ENCODE measurements at regions not wholly inside any gene's neighbourhood (a gene's known extent, or its start where the extent isn't known, plus 50 kb on each side); places are given as distances from the start of the nearest gene placed in this dataset.

DNA sequence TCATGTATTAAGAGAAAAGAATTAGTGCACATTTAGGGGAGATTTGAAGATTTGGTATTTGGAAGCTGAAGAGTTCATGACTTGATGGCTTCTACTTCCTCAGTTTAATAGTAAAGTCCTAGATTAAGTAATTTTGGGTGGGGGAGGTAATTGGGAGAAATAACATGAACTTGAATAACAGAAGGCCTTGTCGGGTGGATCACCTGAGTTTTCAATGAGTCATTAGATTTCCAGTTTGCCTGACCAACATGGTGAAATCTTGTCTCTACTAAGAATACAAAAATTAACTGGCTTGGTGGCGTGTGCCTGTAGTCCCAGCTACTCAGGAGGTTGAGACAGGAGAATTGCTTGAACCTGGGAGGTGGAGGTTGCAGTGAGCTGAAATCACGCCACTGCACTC is 181.0 kb downstream of the GJA1 start:
- Histone ChIP-seq H3K27me3 (no peaks in the 10 kb centered on the region), H3K4me1 (no peaks in the 10 kb centered on the region), H3K36me3 (no peaks in the 10 kb centered on the region), H3K27ac (no peak overlapping the region), H3K4me3 (no peak overlapping the region), H3K9me3 (no peaks in the 10 kb centered on the region)
- 94 to 96% methylated on average over 3 of the region's 3 CpGs for WGBS, 2 donors
- TF ChIP-seq, protein P1, sequence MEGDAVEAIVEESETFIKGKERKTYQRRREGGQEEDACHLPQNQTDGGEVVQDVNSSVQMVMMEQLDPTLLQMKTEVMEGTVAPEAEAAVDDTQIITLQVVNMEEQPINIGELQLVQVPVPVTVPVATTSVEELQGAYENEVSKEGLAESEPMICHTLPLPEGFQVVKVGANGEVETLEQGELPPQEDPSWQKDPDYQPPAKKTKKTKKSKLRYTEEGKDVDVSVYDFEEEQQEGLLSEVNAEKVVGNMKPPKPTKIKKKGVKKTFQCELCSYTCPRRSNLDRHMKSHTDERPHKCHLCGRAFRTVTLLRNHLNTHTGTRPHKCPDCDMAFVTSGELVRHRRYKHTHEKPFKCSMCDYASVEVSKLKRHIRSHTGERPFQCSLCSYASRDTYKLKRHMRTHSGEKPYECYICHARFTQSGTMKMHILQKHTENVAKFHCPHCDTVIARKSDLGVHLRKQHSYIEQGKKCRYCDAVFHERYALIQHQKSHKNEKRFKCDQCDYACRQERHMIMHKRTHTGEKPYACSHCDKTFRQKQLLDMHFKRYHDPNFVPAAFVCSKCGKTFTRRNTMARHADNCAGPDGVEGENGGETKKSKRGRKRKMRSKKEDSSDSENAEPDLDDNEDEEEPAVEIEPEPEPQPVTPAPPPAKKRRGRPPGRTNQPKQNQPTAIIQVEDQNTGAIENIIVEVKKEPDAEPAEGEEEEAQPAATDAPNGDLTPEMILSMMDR (IDR thresholded peaks at IDR 0.05), result no peak
- ATAC-seq (no peak), DNase-seq (no peak)
- intact Hi-C loops (cut with DNase I), result no loop called here

DNA sequence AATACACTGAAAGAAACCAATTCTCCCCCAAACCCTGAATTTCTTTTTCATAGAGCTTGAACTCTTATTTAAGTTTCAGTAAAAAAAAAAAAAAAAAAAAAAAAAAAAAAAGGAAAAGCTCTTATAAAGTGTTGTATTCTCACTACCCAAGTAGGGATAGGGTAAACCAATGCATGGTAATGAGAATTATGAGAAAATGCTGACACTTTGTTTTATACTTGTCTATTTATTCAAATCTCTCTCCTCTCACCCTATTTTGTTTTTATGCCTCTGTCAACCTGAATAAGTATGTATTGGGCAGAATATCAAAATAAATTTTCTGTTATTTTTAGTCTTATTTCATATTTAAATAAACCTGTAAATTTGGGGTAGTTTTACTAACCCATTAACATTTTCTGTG is 181.9 kb downstream of the GJA1 start:
- no peak overlapping the region for H3K27ac ChIP-seq
- H3K27me3 ChIP-seq, result no peaks in the 10 kb centered on the region
- DNase-seq, result no peak
- no peaks in the 10 kb centered on the region for H3K4me1 ChIP-seq
- H3K9me3 ChIP-seq, result no peaks in the 10 kb centered on the region
- no peak overlapping the region for H3K4me3 ChIP-seq
- ATAC-seq, result no peak
- H3K36me3 ChIP-seq, result no peaks in the 10 kb centered on the region
- TF ChIP-seq, protein P1 (IDR thresholded peaks at IDR 0.05), result no peak
- intact Hi-C loops (cut with DNase I), result no loop called here

DNA sequence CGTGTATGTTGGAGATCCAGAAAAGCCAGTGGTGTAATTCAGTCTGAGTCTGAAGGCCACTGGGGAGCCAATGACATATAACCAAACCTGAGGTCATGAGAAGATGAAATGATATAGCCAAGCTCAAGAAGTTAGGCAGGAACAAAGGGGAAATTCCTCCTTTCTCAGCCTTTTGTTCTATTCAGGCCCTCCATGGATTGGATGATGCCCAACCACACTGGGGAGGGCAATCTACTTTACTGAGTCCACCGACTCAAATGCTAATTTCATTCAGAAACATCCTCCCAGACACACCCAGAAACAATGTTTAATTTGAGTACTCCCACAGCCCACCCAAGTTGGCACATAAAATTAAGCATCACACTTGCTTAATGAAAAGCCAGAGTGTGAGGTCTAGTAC is 183.6 kb downstream of the GJA1 start:
- intact Hi-C loops (cut with DNase I), result no loop called here
- DNase-seq (no peak), ATAC-seq (no peak)
- Histone ChIP-seq H3K36me3 (no peaks in the 10 kb centered on the region), H3K27me3 (no peaks in the 10 kb centered on the region), H3K9me3 (no peaks in the 10 kb centered on the region), H3K4me3 (no peak overlapping the region), H3K4me1 (no peaks in the 10 kb centered on the region), H3K27ac (no peak overlapping the region)
- WGBS, 2 donors, result 56 to 60% methylated on average over 2 of the region's 2 CpGs
- TF ChIP-seq, protein P1 (IDR thresholded peaks at IDR 0.05), result no peak

DNA sequence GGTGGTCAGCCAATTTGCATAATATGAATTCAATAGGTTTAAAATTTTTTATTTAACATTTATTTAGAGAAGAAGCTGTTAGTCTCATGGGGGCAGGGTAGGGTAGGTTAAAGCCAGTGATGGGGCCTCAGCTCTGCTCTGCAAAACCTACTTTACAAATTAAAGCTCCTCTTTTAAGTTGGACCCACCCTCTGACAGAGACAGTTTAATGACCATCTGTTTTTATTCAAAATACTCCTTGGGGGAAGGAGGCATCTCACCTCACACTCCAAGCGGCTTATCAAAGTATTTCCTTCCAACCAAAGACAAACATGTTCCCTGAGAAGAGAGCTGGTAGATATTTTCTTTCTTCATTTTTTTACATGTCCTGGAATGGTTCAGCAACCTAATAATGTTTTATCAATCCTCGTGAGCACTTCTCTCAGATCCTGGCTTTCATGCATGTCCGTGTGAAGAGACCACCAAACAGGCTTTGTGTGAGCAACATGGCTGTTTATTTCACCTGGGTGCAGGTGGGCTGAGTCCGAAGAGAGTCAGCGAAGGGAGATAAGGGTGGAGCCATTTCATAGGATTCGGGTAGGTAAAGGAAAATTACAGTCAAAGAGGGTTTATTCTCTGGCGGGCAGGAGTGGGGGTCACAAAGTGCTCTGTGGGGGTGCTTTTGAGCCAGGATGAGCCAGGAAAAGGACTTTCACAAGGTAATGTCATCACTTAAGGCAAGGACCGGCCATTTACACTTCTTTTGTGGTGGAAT is 184.7 kb downstream of the GJA1 start:
- Histone ChIP-seq H3K4me3 (no peak overlapping the region), H3K27ac (no peak overlapping the region), H3K36me3 (no peaks in the 10 kb centered on the region), H3K9me3 (no peaks in the 10 kb centered on the region), H3K4me1 (no peaks in the 10 kb centered on the region), H3K27me3 (no peaks in the 10 kb centered on the region)
- 76 to 78% methylated on average over 7 of the region's 8 CpGs for WGBS, 2 donors
- intact Hi-C loops (cut with DNase I), result no loop called here
- no peak for DNase-seq
- no peak for ATAC-seq
- TF ChIP-seq, protein P1 (IDR thresholded peaks at IDR 0.05), result no peak

Data from heart right ventricle (tissue), 16 donors.